SKM-1 treated with dmso at 0.1 percent for 144 hours (cell line): ENCODE measurements at regions not wholly inside any gene's neighbourhood (a gene's known extent, or its start where the extent isn't known, plus 50 kb on each side); places are given as distances from the start of the nearest gene placed in this dataset.
"Not testable (repeated sequence)": the region's sequence is repeated elsewhere in the genome, so short reads cannot be mapped to it uniquely, and the experiment has no call there.

Experiments
- DNase-seq: peaks from one replicate; lab custom pipeline; 2025; ENCODE audit not compliant: unreplicated experiment; lab: John Stamatoyannopoulos, UW

DNA sequence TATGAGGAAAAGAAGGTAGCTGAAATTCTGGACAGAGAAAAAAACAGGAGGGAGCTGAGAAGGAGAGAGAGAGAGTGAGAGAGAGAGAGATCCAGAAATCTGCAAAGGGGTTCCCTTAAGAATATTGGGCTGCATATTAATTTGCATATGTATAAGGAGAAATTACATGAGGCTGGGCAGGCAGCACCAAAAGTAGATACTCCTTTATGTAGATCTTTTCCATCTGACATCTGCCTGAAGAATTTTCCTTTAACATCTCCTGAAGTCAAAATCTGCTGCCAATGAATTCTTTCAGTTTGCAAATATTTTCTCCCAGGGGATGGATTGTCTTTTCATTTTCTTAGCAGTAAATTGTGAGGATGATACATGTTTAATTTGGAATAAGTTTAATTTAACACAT, 1365.3 kb downstream of the GATA3 start:
- no peak for DNase-seq

DNA sequence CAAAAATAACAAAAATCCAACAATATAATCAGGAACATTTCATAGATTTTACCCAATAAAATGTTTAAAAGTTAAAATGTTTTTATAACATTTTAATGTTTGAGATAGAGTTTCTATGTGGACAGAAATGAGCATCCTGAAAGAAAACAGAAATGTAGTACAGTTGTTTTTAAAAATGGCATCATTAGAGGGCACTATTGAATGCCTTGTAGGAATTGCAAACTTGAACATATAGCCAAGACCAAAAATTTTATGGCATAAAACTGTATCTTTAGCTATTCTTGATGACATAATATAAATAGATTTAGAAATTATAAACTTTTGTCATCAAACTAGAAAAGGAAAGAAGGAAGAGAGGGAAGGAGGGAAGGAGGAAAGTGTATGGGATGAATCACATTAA, 1372.7 kb downstream of the GATA3 start:
- no peak for DNase-seq

DNA sequence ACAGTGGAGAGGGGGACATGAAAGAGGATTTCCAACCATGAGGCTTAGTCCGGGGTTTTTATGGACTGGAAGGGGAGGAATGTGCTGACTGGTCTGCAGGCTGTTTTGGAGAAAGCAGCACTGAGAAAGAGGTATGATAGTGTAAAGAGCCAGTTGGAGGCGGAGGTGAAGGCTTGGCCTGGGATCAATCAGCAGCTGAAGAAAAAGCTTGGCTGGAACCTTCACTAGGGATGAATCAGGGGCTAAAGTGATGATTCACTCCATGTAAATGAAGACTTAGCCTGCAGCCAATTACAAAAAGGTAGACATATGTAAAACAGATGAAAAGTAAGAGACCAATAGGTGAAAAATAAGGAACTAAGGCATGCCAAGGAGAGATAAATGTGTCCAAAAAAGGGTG, 1382.6 kb downstream of the GATA3 start:
- no peak for DNase-seq

DNA sequence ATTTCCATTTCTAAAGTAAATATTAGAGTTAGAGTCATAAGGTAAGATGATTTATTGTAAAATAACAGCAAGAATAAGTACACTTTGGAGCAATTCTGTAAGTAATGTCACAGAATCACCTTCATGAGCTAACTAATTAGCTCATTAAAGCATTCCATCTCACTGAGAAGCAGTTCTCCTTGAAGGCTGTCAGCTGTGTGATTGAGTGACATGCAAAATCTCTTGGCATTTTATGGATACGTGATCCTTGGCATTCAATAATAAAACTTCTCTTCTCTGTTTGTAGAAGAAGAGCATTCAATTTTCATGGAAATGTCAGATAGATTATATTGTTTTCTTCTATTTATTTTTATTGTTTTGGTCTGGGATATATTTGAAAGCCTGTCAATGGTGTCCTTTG, 1389.3 kb downstream of the GATA3 start:
- DNase-seq, result no peak

DNA sequence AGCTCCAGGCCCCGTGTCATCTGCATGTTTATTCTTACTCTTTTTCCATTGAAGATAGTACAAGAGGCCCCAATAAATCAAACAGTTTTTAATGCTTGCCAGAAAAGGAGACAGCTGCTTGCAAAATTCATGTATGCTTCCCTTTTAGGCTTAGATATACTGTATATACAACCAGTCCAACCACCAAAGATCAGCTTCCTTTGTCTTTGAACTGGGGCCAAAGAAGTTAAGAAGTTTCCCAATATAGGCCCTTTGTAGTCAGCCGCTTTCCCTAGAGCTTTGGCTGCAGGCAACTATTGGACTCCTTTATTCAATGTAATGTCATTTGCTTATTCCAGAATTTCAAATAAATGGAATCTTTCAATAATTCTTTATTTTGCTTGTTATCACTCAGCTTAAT, 1395.0 kb downstream of the GATA3 start:
- no peak for DNase-seq

DNA sequence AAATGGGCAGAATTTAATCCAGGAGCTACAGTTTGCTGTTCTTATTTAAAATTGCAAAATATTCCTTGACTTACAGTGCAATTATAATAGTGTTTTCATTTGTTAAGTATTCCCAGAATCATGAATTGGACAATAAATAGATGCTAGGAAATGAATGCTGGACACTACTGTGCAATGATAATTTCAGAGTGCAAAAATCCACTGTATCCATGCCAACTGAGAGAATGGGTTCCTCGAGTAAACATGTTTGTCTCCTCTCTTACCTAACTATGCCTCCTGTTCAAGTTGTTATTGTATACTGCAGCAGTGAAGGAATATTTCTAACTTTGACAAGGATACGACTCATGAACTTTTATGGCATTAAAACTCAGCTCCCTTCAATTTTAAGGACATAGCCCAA, 1396.3 kb downstream of the GATA3 start:
- no peak for DNase-seq

DNA sequence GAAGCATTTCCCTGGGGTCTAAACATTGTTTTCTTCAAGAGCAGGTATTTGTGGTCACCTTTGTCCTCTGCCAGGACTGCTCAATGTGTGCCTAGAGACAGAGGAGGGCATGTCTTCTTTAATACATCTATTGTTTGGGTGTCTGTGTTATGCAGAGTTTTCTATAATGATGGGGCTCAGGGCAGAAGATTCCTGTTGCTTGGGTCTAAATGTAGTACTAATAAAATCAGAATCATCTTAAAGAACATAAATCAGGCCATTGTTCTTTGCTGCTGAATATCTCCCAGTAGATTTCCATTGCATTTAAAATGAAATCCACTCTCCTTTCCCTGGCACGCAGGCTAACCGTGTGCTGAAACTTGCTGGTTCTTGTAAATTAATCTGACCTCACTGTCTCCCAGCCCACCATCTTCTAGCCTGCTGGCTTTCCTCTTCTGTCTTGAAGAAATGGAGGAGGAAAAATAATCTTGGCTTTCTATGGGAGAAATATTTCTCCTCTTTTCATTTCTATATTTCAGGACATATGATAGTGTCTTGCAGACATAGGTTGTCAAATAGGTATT, 1396.8 kb downstream of the GATA3 start:
- no peak for DNase-seq

DNA sequence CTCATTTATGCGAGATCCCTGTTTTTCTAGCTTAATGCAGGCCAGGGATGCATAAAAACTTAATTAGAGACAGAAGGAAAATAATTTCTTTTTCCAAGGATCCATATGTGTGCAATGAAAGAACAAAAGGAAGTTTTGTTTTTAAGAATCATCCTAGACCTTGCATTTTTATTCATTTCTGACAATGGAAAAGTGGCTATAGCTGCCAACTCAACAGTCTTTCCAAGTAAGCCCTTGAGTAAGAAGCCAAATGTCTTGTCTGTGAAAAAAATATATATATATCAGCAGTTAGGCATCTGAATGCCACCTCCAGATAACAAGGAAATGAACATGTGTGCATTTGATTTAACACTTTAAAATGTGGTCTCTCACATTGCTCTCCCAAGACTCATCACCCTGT, 1397.6 kb downstream of the GATA3 start:
- no peak for DNase-seq

DNA sequence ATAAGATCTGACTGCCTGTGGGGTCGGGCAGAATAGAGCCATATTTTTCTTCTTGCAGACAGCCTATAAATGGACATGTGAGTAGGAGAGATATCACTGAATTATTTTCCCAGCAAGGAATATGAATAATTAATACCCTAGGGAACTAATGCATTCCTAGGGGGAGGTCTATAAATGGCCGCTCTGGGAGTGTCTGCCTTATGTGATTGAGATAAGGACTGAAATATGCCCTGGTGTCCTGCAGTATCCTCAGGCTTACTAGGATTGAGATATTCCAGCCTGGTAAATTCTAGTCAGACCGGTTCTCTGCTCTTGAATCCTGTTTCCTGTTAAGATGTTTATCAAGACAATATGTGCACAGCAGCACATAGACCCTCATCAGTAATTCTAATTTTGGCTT, 1399.4 kb downstream of the GATA3 start:
- DNase-seq, result not testable (repeated sequence)

DNA sequence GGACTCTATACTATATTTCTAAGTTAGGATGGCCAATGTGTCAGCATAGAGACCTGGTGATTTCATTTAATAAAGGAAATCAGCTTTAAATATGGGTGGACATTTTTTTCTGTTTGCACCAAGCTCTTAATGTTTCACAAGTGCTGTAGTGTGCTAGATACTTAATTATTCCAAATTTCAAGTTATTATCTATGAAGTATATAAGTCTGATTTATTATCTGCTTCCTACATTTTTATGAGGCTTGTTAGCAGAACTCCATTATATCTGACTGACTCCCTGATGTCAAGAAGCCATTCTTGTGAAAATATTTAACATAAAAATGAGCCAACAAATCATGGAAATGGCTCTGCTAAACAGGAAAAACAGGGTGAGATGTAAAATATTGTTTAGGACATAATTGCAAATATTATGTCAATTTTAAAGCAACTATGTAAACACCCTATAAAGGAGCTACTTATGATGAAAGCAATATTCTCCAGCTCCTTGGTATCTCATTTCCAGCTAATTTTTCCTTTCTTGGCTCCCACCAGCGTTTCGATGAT, 1415.2 kb downstream of the GATA3 start:
- no peak for DNase-seq

DNA sequence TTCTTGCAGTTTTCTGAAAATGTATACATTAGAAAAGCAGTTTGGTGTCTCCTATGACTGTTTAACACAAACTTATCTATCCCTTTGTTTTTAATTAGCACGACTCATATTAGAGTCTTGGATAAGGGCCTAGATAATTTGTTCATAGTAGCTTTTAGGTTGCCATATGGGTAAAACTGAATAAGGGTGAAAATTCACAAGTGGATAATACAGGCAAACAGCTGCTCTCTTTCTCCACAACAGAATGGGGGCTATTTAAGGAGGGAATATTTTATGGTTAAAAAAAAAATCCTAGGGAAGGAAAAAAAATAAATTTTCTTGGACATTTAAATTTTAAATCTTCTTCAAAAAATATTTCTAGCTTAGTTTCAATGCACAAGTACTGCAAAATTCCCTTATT, 1416.1 kb downstream of the GATA3 start:
- no peak for DNase-seq

DNA sequence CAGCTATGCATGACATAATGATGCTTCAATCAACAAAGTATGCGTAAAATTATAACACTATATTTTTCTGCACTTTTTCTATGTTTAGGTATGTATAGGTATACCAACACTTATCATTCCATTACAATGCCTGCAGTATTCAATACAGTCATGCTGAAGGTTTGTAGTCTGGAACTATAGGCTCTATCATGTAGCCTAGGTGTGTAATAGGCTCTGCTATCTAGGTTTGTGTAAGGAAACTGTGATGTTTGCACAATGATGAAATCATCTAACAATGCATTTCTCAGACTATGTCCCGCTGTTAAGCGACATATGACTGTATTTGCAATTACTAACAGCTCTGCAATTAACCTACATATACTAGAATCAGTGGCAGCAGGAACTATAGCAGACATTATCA, 1447.5 kb downstream of the GATA3 start:
- DNase-seq, result no peak

DNA sequence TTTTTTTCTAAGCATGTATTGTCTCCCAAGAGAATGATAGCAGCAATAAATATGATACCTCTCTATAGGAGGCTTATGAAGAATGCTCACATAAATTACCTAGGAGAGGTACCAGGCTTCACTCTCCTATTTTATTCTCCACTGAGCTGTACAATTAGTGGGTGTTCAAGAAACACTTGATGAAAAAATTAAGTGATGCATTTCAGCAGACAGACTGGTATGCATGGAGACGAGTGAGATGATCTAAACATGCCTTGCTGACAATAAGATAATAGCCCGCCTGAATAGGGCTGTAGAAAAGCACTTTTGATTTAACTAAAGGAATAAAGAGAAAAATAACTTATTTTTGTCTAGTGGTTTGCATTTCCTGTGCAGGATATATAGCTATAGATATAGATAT, 1449.7 kb downstream of the GATA3 start:
- DNase-seq, result no peak

DNA sequence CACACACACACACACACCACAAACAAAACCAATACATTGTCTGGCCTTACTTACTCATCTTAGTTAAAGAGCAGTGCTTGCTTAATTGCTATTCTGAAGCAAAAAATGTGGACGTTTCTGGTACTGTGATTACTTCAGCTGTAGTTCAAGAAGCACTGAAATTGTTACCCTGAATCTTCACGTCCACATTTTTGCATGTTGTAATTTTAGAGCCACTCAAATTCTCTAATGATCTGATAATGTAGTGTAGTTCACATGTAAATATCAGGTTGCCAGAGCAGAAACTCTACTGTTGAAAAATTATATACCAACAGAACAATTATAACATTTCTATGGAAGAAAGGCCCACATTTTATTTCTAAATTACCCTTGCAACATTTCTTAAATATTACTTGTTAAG, 1451.1 kb downstream of the GATA3 start:
- no peak for DNase-seq

DNA sequence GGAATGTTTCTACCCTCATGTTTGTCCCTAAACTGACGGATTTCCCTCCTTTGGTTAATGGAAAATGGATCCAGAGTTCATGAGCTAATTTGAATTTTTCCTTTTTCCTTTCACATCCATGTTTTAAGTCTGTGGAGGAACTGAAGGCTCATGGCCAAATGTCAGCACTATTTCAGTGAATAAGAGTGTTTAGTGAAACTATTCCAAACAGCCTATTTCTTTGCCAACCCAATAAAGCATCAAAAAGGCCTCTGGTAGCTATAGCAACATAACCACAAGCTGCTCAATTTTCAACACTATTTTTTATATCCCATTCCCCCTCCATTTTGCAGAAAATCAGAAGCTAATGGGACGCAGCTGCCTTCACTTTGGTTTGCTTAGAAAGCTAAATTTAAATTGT, 1454.1 kb downstream of the GATA3 start:
- DNase-seq, result no peak

DNA sequence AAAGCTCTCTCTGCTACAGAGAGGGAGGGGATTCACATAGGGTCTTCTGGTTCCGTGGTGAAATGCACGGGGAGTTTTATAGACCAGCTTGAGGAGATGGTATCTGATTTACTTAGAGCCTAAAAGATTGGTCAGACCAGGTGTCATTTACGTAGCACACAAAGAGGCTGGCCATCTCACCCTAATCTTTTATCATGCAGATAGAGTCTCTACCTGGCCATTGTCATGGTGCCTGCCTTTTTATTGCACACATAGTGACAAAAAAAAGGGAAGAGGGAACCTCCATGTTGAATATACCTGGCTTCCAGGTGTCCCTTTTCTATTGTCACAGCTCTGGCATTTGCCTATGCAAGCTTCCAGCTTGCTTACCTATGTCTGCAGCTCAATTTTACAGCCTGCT, 1456.1 kb downstream of the GATA3 start:
- DNase-seq, result no peak

DNA sequence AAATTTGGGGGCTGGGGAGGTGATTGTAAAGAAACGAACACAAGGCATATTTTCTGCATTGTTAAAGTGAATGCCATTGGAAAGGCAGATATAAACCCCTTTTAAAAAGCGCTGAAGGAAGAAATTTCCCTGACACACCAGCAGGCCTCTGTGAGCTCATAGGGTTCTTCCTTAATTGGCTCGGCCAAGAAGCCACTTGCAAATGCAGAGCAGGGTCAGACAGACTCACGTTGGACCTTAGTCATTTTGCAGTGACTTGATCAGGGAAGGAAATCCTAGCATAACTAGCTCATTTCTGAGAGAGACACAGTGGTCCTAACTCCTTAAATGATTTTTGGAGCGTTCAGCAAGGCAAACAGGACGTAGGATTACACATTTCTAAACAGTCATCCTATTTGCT, 1461.4 kb downstream of the GATA3 start:
- DNase-seq, result no peak

DNA sequence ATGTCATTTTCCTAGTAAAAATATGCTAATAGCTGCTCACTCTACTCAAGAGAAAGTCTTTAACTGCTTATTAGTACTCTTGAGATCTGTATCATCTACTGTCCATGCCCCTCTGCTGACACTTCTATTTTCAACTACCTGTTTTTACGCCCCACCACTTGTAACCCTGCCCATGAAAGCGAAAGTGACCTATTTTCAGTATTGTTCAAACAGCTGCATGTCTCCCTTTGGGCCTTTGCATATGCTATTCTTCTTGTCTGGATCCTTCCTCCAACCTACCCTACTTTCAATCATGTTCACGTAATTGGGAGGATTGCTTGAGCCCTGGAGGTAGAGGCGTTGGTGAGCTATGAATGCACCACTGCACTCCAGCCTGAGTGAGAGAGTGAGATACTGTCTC, 1481.3 kb downstream of the GATA3 start:
- no peak for DNase-seq

DNA sequence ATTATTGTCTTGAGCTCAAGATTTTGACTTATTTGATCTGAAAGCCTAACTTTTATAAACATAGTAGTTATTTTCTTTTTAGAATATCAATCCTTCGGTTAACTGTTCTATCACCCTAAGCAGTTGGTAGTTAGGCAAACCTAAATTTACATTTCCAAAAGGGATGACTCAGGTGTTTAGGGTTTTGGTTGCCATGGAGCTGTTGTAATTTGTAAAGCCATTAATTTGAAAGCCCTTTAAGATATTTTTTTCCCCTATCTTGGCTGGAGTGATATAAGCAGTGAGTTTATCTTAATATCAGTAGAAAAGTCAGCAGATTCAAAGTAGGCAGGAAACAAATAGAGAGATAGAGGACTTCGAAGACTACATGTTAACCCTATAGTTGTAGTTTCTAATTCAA, 1472.6 kb upstream of the CELF2 start:
- no peak for DNase-seq

DNA sequence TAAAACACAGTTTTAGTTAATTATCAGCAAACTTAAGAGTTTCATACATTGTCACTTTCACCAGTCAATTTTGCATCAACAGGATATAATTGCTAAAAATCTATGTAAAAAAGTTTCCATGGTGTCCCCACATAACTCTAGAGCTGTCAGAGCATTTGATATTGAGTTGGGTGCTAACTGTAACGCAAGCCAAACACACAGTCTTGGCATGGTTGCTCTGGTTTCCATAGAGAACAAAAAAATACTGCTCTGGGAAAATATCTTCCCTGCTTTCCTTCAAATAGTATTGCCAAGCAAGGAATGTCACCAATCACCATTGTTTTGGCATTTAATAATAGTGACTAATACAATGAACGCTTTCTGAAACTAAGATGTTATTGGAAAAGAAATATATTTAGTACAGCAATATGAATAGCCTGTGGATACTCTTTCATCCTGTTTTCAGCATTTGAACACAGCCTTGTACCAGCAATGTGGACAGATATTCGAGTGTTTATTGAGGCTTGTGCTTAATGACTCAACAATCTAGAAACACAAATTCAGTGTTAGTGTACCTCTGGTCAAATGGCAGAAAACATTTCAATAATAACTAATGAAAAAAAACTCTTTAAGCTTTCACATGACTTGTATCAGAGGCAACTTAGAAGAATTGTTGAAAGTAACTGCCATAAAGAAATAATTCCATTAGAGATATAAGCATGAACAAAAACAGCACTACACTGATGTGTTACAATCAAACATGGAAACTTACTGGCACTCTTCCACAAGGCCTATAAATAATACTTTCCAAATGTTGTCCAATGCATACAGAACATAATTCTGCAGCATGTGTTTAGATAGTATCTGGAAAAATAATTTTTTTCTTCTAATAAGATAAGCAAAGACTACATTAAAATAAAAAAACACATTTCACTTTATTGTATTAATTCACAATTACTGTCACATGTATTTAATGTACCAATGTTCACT, 1469.5 kb upstream of the CELF2 start:
- DNase-seq, result no peak

DNA sequence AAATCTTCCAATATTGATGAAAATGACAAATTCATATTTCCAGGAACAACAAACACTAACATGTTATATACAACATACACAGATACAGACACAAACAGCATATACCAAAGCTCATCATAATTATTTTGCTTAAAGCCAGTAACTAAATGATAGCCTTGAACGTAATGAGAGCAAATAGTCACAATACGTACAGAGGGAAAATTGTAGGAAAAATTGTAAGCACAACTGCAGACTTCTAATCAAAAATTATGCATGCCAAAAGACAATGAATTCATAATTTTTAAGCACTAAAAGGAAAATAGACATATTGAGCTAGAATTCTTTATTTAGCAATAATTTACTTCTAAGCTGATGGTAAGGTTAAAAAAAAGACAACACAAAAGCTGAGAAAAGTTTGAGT, 1466.9 kb upstream of the CELF2 start:
- no peak for DNase-seq

DNA sequence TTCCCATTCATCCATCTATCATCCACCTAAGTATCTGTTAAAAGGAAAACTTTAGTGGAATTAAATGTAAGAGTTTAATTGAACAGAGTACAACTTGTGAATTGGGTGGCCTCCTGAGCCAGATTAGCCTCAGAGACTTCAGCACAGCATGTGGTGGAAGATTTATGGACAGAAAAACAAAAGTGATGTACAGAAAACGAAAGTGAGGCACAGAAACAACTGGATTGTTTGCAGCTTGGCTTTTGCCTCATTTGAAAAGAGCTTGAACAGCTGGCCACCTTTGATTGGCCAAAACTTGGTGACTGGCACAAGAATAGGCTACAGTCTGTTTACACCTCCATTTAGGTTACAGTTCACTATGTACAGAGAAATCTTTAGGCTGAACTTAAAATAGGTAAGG, 1463.4 kb upstream of the CELF2 start:
- DNase-seq, result no peak
